Progenitor cell of endocrine pancreas (in vitro differentiated cells): ENCODE measurements at regions not wholly inside any gene's neighbourhood (a gene's known extent, or its start where the extent isn't known, plus 50 kb on each side); places are given as distances from the start of the nearest gene placed in this dataset.

Source experiments
- DNase-seq: peaks from one replicate; pipeline ENCODE4 v3.0.0; 2021; ENCODE audit warnings: low spot score; ENCODE audit not compliant: unreplicated experiment
- H3K27ac Mint-ChIP-seq: 2 replicates; pipeline ENCODE4 v1.8.0; 2021; ENCODE audit warnings: mild to moderate bottlenecking, moderate library complexity, mixed read lengths
- H3K27me3 Mint-ChIP-seq: 2 replicates; pipeline ENCODE4 v1.8.0; 2021; ENCODE audit warnings: mixed read lengths
- H3K36me3 Mint-ChIP-seq: 2 replicates; pipeline ENCODE4 v1.8.0; 2022; ENCODE audit warnings: mixed read lengths; ENCODE audit not compliant: insufficient read depth
- H3K4me1 Mint-ChIP-seq: 2 replicates; pipeline ENCODE4 v1.8.0; 2021; ENCODE audit warnings: low read depth, mixed read lengths
- H3K4me3 Mint-ChIP-seq: 2 replicates; pipeline ENCODE4 v1.8.0; 2021; ENCODE audit warnings: low read depth, mild to moderate bottlenecking, moderate library complexity, mixed read lengths
- H3K9me3 Mint-ChIP-seq: 2 replicates; pipeline ENCODE4 v1.8.0; 2021; ENCODE audit warnings: low read depth, mixed read lengths
- TF ChIP-seq, protein P1 (sequence below): fragments of 200-600 bp; sonication (generic); IDR thresholded peaks from one replicate; pipeline ENCODE4 v1.5.0; 2021; ENCODE audit warnings: antibody characterized with exemption, mild to moderate bottlenecking; ENCODE audit not compliant: unreplicated experiment

DNA sequence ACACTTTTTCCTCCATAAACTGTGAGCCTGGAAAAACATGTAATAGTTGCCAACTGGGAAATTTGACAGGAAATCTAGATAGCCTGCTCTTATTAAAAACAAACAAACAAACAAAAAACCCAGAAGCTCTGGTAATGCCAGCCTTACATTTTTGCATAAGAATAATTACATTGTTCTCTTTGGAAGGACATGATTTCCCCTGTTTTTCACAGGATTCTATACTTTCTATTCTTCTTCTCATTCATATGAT lies 137.9 kb downstream of the AEBP2 start:
- TF ChIP-seq, protein P1, sequence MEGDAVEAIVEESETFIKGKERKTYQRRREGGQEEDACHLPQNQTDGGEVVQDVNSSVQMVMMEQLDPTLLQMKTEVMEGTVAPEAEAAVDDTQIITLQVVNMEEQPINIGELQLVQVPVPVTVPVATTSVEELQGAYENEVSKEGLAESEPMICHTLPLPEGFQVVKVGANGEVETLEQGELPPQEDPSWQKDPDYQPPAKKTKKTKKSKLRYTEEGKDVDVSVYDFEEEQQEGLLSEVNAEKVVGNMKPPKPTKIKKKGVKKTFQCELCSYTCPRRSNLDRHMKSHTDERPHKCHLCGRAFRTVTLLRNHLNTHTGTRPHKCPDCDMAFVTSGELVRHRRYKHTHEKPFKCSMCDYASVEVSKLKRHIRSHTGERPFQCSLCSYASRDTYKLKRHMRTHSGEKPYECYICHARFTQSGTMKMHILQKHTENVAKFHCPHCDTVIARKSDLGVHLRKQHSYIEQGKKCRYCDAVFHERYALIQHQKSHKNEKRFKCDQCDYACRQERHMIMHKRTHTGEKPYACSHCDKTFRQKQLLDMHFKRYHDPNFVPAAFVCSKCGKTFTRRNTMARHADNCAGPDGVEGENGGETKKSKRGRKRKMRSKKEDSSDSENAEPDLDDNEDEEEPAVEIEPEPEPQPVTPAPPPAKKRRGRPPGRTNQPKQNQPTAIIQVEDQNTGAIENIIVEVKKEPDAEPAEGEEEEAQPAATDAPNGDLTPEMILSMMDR, result no peak
- Mint-ChIP-seq H3K4me3 (no peak overlapping the region), H3K4me1 (peaks cover 3% of the 10 kb centered on the region), H3K27me3 (no peaks in the 10 kb centered on the region), H3K9me3 (peaks cover 25% of the 10 kb centered on the region), H3K36me3 (peaks cover 6% of the 10 kb centered on the region), H3K27ac (no peak overlapping the region)
- DNase-seq, result no peak

DNA sequence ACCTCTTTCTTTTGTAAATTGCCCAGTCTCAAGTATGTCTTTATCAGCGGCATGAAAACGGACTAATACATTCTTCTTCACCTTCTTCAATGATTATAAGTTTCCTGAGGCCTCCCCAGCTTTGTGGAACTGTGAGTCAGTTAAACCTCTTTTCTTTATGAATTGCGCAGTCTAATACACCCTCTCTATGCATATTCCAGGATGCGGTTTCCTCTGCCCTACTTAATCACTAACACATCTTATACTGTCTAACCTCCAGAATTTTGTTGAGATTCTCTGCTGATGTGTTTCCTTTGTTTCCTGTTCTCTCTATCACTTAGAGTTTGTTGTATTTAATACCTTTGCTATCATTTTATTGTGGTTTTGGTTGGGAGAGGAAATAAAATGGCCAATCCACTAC lies 145.4 kb downstream of the AEBP2 start:
- Mint-ChIP-seq H3K36me3 (peaks cover 20% of the 10 kb centered on the region), H3K27me3 (no peaks in the 10 kb centered on the region), H3K4me1 (no peaks in the 10 kb centered on the region), H3K4me3 (no peak overlapping the region), H3K9me3 (peaks cover 48% of the 10 kb centered on the region), H3K27ac (no peak overlapping the region)
- TF ChIP-seq, protein P1, result no peak
- DNase-seq, result no peak

DNA sequence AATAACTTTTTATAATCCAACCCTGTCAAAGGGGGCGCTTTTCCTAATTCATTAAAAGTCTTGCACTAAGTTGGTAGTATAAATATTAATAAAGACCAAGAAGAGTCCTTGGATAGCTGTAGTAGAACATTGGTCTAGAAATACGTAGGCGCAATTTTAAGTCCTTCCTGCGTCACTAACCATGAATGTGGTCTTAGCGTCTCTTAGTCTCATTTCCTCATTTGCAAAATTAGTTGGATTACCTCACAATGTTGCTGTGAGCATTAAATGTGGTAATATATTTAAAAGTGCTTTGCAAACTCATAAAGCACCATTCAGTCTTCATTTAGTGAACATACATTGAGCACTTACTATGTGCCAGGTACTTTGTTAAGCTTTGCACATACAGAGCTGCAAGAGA lies 149.7 kb downstream of the AEBP2 start:
- Mint-ChIP-seq H3K9me3 (peaks cover 17% of the 10 kb centered on the region), H3K4me1 (peaks cover 2% of the 10 kb centered on the region), H3K4me3 (no peak overlapping the region), H3K27ac (no peak overlapping the region), H3K27me3 (no peaks in the 10 kb centered on the region), H3K36me3 (peaks cover 7% of the 10 kb centered on the region)
- no peak for DNase-seq
- TF ChIP-seq, protein P1, result no peak

DNA sequence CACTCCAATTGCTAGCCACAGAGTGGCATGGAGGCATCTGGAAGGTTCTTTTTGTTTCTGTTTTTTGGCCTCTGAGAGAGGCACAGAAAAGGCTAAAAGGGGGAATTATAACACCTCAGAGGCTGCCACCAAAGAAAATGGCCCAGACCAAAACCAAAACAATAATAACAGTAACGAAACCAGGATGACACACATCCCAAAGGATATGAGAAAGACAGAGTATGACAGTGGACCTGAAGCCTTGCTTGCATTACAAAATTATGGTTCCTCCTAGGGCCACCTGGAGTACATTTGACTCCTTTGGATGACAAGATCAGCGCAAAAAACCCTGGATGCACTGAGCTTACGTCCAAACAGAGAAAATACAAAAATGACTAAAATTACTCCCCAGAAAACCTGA lies 152.7 kb downstream of the AEBP2 start:
- Mint-ChIP-seq H3K9me3 (no peaks in the 10 kb centered on the region), H3K4me3 (no peak overlapping the region), H3K36me3 (no peaks in the 10 kb centered on the region), H3K4me1 (peaks cover 3% of the 10 kb centered on the region), H3K27me3 (no peaks in the 10 kb centered on the region), H3K27ac (no peak overlapping the region)
- TF ChIP-seq, protein P1, result no peak
- no peak for DNase-seq

DNA sequence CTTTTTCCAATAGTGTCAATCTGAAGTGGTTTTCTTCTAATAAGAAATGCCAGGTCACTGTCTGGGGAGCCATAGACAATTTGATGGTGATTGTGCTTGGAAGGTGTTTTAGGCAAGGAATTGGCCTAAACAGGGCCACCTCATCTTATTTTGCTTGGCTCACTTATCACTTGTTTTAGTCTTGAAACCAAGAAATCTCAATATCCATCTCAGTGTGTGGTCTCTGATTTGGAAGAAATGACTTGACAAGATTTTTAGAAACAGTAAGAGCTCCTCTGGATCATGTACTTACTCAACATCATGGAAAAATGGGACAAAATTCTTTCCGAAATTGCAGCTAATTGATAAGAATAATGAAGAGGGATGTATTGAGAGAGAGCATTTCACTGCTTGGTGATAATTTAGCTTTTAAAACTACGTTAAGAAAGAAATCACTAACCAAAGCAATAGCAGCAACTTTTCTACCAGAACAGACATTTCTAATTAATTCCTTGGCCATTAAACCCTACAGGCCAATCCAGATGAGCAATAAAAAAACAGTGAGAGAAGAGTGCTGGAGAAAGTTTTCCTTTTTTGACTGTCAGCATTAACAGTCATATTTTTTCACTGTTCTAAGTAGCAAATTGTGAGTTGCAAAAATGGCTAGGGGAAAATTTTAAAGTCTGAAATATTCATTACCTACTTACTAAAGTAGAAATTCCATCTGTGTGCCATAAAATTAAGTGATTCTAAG lies 157.3 kb downstream of the AEBP2 start:
- Mint-ChIP-seq H3K27me3 (no peaks in the 10 kb centered on the region), H3K4me1 (peaks cover 3% of the 10 kb centered on the region), H3K27ac (no peak overlapping the region), H3K4me3 (no peak overlapping the region), H3K36me3 (no peaks in the 10 kb centered on the region), H3K9me3 (no peaks in the 10 kb centered on the region)
- DNase-seq, result no peak
- TF ChIP-seq, protein P1, result no peak
